ENCODE measurements at regions not wholly inside any gene's neighbourhood (a gene's known extent, or its start where the extent isn't known, plus 50 kb on each side); places are given as distances from the start of the nearest gene placed in this dataset.
A peak's percentile ranks its signal among the peaks of the same experiment; 100 is the strongest.

DNA sequence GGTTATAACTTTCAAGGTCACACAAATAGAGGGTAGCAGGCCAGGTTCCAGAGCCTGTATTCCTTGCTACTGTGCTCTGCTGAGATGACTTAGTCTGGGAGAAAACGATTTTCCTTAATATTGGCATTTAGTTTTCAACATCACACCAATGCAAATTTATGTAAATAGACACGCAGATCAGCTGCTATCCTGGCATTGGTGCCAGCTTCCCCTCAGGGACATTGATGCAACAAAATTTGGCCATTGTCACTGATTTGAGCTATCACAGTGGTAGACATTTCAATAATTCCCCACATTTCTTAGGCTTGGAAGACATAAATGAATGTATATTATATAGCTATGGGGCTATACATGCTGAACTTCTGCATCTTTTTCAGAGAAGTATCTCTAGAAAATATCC lies 71.6 kb upstream of the ASTN2 start:
- DNase-seq (ENCODE audit: low spot score) = no peak

DNA sequence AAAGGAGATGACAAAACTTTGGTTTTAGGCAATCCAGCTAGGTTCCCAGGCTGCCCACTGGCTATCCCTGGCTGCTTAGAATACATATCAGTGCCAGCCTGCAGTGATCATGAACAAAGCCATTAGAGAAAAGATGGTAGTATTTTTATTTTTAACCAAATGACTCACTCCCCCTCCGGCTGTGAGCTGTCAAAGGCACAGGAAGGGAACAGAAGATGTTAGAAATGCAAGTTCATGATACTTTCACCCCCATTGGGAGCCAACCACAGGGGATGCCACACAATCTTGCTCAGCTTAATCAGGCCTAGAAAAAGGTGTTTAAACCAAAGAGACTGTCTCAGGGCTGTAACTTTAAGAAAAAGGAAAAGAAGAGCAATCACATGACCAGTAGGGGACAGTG lies 70.3 kb upstream of the ASTN2 start:
- no peak for DNase-seq (ENCODE audit: low spot score)

DNA sequence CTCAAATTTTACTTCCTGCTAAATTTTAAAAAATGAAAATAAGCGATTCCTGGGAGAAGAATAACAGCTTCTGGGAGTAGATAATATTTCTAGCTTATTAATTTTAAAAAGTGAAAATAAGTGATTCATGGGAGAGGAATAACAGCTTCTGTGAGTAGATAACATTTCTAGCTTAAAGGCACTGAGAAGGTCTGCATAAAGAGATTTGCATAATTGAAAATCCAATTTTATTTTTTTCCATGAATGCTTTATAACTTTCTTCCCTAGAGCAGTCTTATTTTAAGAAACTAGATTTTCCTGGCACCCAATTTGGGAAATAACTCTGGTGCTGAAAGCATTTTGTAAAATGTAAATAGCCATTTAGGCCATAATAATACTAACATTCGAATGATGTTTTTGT lies 65.9 kb upstream of the ASTN2 start:
- no peak for DNase-seq (ENCODE audit: low spot score)

DNA sequence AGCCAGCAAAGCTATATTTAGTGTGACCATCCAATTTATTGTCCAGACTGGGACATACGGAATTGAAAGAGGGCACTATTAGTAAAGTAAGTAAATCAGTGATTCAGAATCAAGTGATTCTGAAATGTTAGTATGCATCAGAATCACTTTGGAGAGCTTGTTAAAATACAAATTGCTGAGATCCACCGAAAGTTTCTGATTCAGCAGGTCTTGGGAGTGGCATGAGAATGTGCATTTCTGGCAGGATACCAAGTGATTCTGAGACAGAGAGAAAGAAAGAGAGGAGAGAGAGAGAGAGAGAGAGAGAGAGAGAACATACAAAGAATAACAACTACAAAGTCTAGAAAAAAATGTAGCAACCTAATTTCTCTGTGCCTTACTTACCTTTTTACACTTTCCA lies 65.4 kb upstream of the ASTN2 start:
- no peak for DNase-seq (ENCODE audit: low spot score)

DNA sequence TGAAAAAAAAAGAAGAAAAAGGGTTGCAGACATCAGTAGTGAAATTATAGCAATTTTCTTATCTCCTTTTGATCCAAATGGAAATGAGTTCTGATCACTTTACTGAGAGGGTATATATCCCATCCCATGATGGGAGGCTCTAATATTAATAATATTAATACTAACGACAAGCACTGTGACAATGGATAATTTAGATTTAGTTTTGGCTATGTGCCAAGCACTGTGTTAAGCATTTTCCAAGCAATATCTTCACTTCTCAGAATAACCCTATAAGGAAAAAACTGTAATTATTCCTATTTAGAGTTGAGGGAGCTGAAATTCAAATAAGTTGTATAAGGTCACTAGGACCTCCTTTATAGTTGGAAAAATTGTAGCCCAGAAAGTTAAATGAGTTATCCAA lies 58.4 kb upstream of the ASTN2 start:
- DNase-seq (ENCODE audit: low spot score) = no peak

DNA sequence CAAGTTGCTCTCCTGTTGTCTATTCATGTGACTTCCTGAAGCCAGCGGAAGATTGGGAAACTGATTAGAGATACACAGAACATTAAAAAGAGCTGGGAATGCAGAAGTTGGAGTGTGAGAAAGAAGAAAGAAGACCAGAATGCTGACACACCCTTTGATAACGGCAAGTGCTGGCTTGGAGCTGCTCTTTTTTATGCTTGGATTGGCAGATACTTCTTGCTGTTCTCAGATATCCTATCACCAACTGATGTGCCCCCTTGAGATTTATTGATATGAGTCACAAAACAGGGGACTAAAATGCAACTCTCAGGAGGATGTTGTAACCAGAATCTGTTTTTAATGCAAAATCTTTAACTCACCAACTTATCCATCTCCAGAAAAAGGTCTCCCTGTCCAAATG lies 56.0 kb upstream of the ASTN2 start:
- DNase-seq (ENCODE audit: low spot score) = no peak

DNA sequence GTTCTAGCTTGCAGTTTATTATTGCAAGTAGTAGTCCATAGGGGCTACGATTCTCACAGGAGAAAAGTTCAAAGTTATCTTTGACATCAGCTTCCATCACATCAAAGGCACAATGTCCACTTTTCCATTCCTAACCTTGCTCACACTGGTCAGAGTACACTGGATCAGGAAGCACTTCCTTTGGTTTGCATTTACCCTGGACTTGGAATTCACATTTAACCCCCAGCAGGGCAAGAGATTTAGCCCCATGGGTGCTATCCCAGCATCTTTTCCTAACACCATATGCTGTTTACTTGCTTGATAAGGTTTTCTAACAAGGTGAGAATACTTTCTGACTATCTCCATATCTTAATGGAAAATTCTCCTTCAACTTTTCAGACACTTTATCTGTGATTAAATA lies 55.6 kb upstream of the ASTN2 start:
- no peak for DNase-seq (ENCODE audit: low spot score)

DNA sequence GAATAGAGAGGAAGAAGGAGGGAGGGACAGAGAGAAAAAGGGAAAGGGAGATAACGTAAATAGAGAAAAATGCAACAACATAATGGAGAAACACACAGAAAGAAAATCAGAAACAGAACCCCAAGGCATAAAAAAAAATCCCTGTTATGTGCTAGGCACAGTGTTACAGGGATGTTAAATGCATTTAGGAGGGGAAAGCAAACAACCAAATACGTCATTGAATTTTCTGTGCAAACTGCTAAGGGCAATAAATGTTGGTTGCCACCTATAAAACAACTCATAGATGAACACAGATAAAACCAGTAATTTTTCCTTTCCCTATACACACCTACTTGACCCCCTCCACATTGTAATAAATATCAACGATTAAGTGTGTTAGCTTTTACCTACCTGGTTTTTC lies 51.3 kb upstream of the ASTN2 start:
- DNase-seq (ENCODE audit: low spot score) = no peak

DNA sequence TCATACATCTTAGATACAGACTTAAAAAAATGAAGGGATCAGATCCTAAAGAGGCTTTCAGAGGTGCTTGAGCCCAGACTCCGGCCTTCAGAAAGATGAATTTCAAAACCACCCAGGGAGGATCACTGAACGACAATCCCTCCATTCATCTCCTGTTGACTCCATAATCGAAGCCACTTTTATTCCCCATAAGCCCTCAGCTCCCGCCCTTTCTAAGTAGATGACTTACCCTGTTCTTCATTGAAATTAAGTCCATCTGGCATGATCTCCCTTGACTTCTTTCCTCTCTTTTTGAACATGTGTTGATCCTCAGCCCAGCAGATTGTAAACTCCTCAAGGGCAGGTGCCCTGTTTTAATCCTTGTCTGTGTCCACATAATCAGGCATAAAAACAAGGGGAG lies 50.8 kb upstream of the ASTN2 start:
- DNase-seq (ENCODE audit: low spot score) = peak; percentile 30

DNA sequence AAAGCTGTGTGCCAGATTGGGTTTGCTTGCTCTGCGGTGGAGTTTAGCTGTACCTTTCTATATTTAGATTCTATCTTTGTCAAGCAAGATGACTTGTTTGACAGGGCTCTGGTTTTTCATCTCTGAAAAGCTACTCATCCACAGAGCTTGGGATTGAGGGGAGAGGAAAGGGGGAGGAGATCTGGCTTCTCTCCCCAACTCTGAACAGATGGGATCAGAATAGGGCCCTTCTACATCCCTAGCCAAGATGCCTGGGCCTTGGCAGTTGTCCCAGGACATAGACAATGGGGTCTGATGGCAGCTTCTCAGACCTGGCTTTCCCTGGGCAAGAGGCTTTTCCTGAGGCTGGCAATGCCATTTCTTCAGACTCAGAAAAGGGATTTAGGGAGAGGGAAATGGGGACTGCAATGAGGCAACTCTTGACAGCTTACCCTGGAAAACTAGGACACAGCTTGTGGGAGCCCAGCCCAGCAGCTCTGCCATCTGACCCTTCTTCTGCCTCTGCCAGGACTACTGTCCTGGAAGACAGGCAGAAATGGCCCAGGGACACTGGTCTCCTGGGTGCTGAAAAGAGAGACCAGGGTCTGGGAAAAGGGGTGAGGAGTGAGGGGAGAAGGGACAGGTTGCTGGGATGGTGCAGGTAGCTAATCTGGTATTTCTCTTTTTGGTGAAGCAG lies 50.2 kb upstream of the ASTN2 start:
- peak; percentile 98 for DNase-seq (ENCODE audit: low spot score)

Measured in pons (tissue), 1 donor.